ENCODE measurements at regions not wholly inside any gene's neighbourhood (a gene's known extent, or its start where the extent isn't known, plus 50 kb on each side); places are given as distances from the start of the nearest gene placed in this dataset.
A peak's percentile ranks its signal among the peaks of the same experiment; 100 is the strongest.

GRCh38 chr9:111110805-111111204 is 72.5 kb upstream of the LPAR1 start:
- no peak overlapping the region for H3K4me3 ChIP-seq
- no peaks in the 10 kb centered on the region for H3K27me3 ChIP-seq (replicated peaks in 1 of 2; ENCODE audit: control insufficient read depth in 2 of 2, insufficient read depth in 2 of 2, low read length in 1 of 2)
- ATAC-seq (no peak), DNase-seq (ENCODE audit: low read depth, low spot score) (no peak), FAIRE-seq (no peak)
- no peaks in the 10 kb centered on the region for H3K9me3 ChIP-seq (replicated peaks; ENCODE audit: control insufficient read depth, insufficient read depth, low read length)
- CTCF ChIA-PET = interaction anchor here (0.6 to 1.8 kb wide), 3 partner anchors 9 to 81 kb away, joined by 3 to 4 read pairs (median 3); no protein-coding TSS in a partner anchor
- SMC1A ChIA-PET (ENCODE audit: uncharacterized antibody, unreplicated experiment) = interaction anchor here (0.9 to 1.3 kb wide), 5 partner anchors 8 to 126 kb away, joined by 3 to 6 read pairs (median 4); no protein-coding TSS in a partner anchor
- 21% methylated on average over 3 of the region's 3 CpGs for WGBS (ENCODE audit: insufficient coverage, insufficient replicate concordance, low lambda C conversion rate, missing lambda C conversion rate)
- no peak overlapping the region for H3K4me2 ChIP-seq (ENCODE audit: control insufficient read depth, insufficient read depth)
- no peak overlapping the region for H3K27ac ChIP-seq (ENCODE audit: control insufficient read depth, insufficient read depth)
- POLR2A ChIA-PET = no interaction called here
- RAD21 ChIA-PET (ENCODE audit: unreplicated experiment) = no interaction called here
- H4K20me1 ChIP-seq (ENCODE audit: control insufficient read depth, insufficient read depth) = no peaks in the 10 kb centered on the region
- in situ Hi-C loops (cut with MboI) (no loop called here), intact Hi-C loops (cut with micrococcal nuclease; ENCODE audit: unreplicated experiment) (no loop called here)
- no peak overlapping the region for H2AFZ ChIP-seq (ENCODE audit: control insufficient read depth, low read depth, low read length)
- TF ChIP-seq ZNF207 (IDR thresholded peaks at IDR 0.05; ENCODE audit: borderline replicate concordance) = no peak
- TF ChIP-seq POU2F2 (IDR thresholded peaks at IDR 0.05; ENCODE audit: borderline replicate concordance, low read depth, low read length) = no peak
- no peak for TF ChIP-seq KDM1A (IDR thresholded peaks at IDR 0.05; ENCODE audit: borderline replicate concordance)
- TF ChIP-seq CHD1 (IDR thresholded peaks at IDR 0.05; ENCODE audit: low read depth, low read length) = no peak
- TF ChIP-seq MTA3 (IDR thresholded peaks at IDR 0.05; ENCODE audit: borderline replicate concordance, low read length) = no peak
- BruUV-seq (replicated peaks) = no TSS peak
- no peak overlapping the region for H3K9ac ChIP-seq (ENCODE audit: control insufficient read depth, insufficient read depth, low read length)
- no peaks in the 10 kb centered on the region for H3K79me2 ChIP-seq (ENCODE audit: control insufficient read depth, insufficient read depth, low read length)
- no peaks in the 10 kb centered on the region for H3K36me3 ChIP-seq (ENCODE audit: control insufficient read depth in 2 of 2, insufficient read depth in 2 of 2, low read length in 1 of 2)
- no peaks in the 10 kb centered on the region for H3K4me1 ChIP-seq (ENCODE audit: control insufficient read depth, insufficient read depth, low read length)

GRCh38 chr9:111108946-111109345 is 70.7 kb upstream of the LPAR1 start:
- WGBS (ENCODE audit: insufficient coverage, insufficient replicate concordance, low lambda C conversion rate, missing lambda C conversion rate) = 48% methylated on average over 3 of the region's 3 CpGs
- Histone ChIP-seq H3K9me3 (replicated peaks; ENCODE audit: control insufficient read depth, insufficient read depth, low read length) (no peaks in the 10 kb centered on the region), H3K4me2 (ENCODE audit: control insufficient read depth, insufficient read depth) (no peak overlapping the region), H3K27me3 (replicated peaks in 1 of 2; ENCODE audit: control insufficient read depth in 2 of 2, insufficient read depth in 2 of 2, low read length in 1 of 2) (no peaks in the 10 kb centered on the region), H3K4me1 (ENCODE audit: control insufficient read depth, insufficient read depth, low read length) (no peaks in the 10 kb centered on the region), H3K36me3 (ENCODE audit: control insufficient read depth in 2 of 2, insufficient read depth in 2 of 2, low read length in 1 of 2) (no peaks in the 10 kb centered on the region), H3K9ac (ENCODE audit: control insufficient read depth, insufficient read depth, low read length) (no peak overlapping the region), H3K79me2 (ENCODE audit: control insufficient read depth, insufficient read depth, low read length) (no peaks in the 10 kb centered on the region), H3K4me3 (no peak overlapping the region), H3K27ac (ENCODE audit: control insufficient read depth, insufficient read depth) (no peak overlapping the region), H4K20me1 (ENCODE audit: control insufficient read depth, insufficient read depth) (no peaks in the 10 kb centered on the region), H2AFZ (ENCODE audit: control insufficient read depth, low read depth, low read length) (no peak overlapping the region)
- ChIA-PET CTCF (interaction anchor here (1.1 to 1.4 kb wide), 3 partner anchors 12 to 348 kb away, joined by 3 read pairs; no protein-coding TSS in a partner anchor), POLR2A (no interaction called here), SMC1A (ENCODE audit: uncharacterized antibody, unreplicated experiment) (interaction anchor here (1.0 to 2.9 kb wide), 5 partner anchors 10 to 69 kb away, joined by 3 to 10 read pairs (median 4); no protein-coding TSS in a partner anchor), RAD21 (ENCODE audit: unreplicated experiment) (interaction anchor here (1.2 kb wide), 1 partner anchor 190 kb away, joined by 3 read pairs; no protein-coding TSS in a partner anchor)
- intact Hi-C loops (cut with micrococcal nuclease; ENCODE audit: unreplicated experiment) (no loop called here), in situ Hi-C loops (cut with MboI) (no loop called here)
- FAIRE-seq (no peak), ATAC-seq (peak; percentile 38; the same call in 1 of the 3 replicates), DNase-seq (ENCODE audit: low read depth, low spot score) (no peak)
- no peak for TF ChIP-seq TARDBP (IDR thresholded peaks at IDR 0.05; ENCODE audit: borderline replicate concordance)
- no peak for TF ChIP-seq KDM1A (IDR thresholded peaks at IDR 0.05; ENCODE audit: borderline replicate concordance)
- TF ChIP-seq RUNX3 (IDR thresholded peaks at IDR 0.05; ENCODE audit: low read length) = peak; percentile 62; the same call in 1 of the 2 replicates
- TF ChIP-seq SIN3A (IDR thresholded peaks at IDR 0.05; ENCODE audit: low read depth, low read length) = no peak
- no TSS peak for BruUV-seq (replicated peaks)

Data from GM12878 (cell line).